DOHH2 (cell line): ENCODE measurements at regions not wholly inside any gene's neighbourhood (a gene's known extent, or its start where the extent isn't known, plus 50 kb on each side); places are given as distances from the start of the nearest gene placed in this dataset.

Experiments
- H3F3A ChIP-seq: fragments of 200-600 bp; sonication (generic), shearing (Covaris generic); 2 replicates; pipeline ENCODE4 v1.6.0; 2016; ENCODE audit warnings: antibody characterized with exemption, mild to moderate bottlenecking; ENCODE audit not compliant: control insufficient read depth, insufficient read depth
- H3K27ac ChIP-seq: fragments of 200-600 bp; sonication (generic); 2 replicates; pipeline ENCODE4 v1.5.1; 2014; ENCODE audit warnings: low read depth, mild to moderate bottlenecking, low read length, moderate library complexity
- H3K27me3 ChIP-seq: fragments of 200-600 bp; sonication (generic); 2 replicates; pipeline ENCODE4 v1.6.1; 2014; ENCODE audit warnings: mild to moderate bottlenecking, low read length, mixed read lengths; ENCODE audit not compliant: control insufficient read depth
- H3K36me3 ChIP-seq: fragments of 200-600 bp; sonication (generic); 2 replicates; pipeline ENCODE4 v1.6.1; 2014; ENCODE audit warnings: mild to moderate bottlenecking, low read length, moderate library complexity, mixed read lengths; ENCODE audit not compliant: control insufficient read depth
- H3K4me1 ChIP-seq: fragments of 200-600 bp; sonication (generic); 2 replicates; pipeline ENCODE4 v1.6.1; 2014; ENCODE audit warnings: mild to moderate bottlenecking, low read length, mixed read lengths; ENCODE audit not compliant: control insufficient read depth
- H3K4me2 ChIP-seq: fragments of 200-600 bp; sonication (generic); 2 replicates; pipeline ENCODE4 v1.6.0; 2014; ENCODE audit warnings: mild to moderate bottlenecking, low read length, moderate library complexity
- H3K4me3 ChIP-seq: fragments of 200-600 bp; sonication (generic); 2 replicates; pipeline ENCODE4 v1.5.1; 2014; ENCODE audit warnings: mild to moderate bottlenecking, low read length, mixed read lengths
- H3K79me2 ChIP-seq: fragments of 200-600 bp; sonication (generic); 2 replicates; pipeline ENCODE4 v1.6.1; 2014; ENCODE audit warnings: mild to moderate bottlenecking, low read length, mixed read lengths; ENCODE audit not compliant: control insufficient read depth
- H3K9me2 ChIP-seq: fragments of 200-600 bp; sonication (generic); replicated peaks from 2 replicates; pipeline ENCODE4 v1.6.1; 2014; ENCODE audit warnings: mild to moderate bottlenecking, low read length, mixed read lengths; ENCODE audit not compliant: control insufficient read depth
- H3K9me3 ChIP-seq: fragments of 200-600 bp; sonication (generic); 2 replicates; pipeline ENCODE4 v1.6.1; 2014; ENCODE audit warnings: antibody characterized with exemption, low read length, mixed read lengths; ENCODE audit not compliant: control insufficient read depth, insufficient read depth
- H4K20me1 ChIP-seq: fragments of 200-600 bp; sonication (generic); 2 replicates; pipeline ENCODE4 v1.6.0; 2014; ENCODE audit warnings: low read depth, mild to moderate bottlenecking, antibody characterized with exemption, low read length, moderate library complexity; ENCODE audit not compliant: control insufficient read depth, insufficient read depth
- EZH2phosphoT487 ChIP-seq: fragments of 200-600 bp; sonication (generic); IDR thresholded peaks from 2 replicates; pipeline ENCODE4 v1.6.1; 2017; ENCODE audit warnings: borderline replicate concordance, mild to moderate bottlenecking, antibody characterized with exemption, low read length, moderate library complexity, mixed read lengths
- TF ChIP-seq, protein P1 (sequence below): fragments of 200-600 bp; sonication (generic); IDR thresholded peaks from one replicate; pipeline ENCODE4 v1.5.1; 2014; ENCODE audit warnings: antibody characterized with exemption, mild to moderate bottlenecking, low read depth, low read length; ENCODE audit not compliant: poor library complexity, severe bottlenecking

DNA sequence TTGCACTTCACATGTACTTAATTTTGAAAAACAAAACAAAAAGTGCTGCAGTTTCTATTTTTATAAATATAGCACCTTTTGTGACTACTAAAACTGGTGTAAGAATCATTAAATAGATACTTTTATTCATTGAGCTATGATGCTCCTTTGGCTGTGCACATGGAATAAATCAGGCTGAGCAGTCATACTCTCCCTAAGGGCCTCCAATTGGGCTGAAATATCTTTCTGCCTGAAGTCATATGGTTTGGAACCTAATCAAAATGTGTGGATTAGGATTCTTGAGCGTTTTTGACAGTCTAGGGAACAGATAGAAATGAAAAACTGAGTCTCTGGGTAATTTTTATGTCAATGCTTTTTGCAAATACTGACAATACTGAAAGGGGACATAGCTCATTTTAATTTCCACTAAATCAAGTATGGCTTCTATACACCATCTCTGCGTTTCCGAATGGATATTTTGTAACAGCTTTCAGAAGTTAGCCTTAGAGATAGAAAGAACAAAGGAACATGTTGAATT lies 392.2 kb upstream of the ROBO1 start:
- H4K20me1 ChIP-seq = no peaks in the 10 kb centered on the region
- no peak overlapping the region for H3K27ac ChIP-seq
- no peak overlapping the region for H3K4me2 ChIP-seq
- no peaks in the 10 kb centered on the region for H3K36me3 ChIP-seq
- no peaks in the 10 kb centered on the region for H3F3A ChIP-seq
- H3K9me2 ChIP-seq = no peaks in the 10 kb centered on the region
- no peak overlapping the region for H3K4me3 ChIP-seq
- TF ChIP-seq EZH2phosphoT487 = no peak
- TF ChIP-seq, protein P1, sequence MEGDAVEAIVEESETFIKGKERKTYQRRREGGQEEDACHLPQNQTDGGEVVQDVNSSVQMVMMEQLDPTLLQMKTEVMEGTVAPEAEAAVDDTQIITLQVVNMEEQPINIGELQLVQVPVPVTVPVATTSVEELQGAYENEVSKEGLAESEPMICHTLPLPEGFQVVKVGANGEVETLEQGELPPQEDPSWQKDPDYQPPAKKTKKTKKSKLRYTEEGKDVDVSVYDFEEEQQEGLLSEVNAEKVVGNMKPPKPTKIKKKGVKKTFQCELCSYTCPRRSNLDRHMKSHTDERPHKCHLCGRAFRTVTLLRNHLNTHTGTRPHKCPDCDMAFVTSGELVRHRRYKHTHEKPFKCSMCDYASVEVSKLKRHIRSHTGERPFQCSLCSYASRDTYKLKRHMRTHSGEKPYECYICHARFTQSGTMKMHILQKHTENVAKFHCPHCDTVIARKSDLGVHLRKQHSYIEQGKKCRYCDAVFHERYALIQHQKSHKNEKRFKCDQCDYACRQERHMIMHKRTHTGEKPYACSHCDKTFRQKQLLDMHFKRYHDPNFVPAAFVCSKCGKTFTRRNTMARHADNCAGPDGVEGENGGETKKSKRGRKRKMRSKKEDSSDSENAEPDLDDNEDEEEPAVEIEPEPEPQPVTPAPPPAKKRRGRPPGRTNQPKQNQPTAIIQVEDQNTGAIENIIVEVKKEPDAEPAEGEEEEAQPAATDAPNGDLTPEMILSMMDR = no peak
- H3K9me3 ChIP-seq = no peaks in the 10 kb centered on the region
- H3K27me3 ChIP-seq = no peaks in the 10 kb centered on the region
- H3K4me1 ChIP-seq = no peaks in the 10 kb centered on the region
- no peaks in the 10 kb centered on the region for H3K79me2 ChIP-seq

DNA sequence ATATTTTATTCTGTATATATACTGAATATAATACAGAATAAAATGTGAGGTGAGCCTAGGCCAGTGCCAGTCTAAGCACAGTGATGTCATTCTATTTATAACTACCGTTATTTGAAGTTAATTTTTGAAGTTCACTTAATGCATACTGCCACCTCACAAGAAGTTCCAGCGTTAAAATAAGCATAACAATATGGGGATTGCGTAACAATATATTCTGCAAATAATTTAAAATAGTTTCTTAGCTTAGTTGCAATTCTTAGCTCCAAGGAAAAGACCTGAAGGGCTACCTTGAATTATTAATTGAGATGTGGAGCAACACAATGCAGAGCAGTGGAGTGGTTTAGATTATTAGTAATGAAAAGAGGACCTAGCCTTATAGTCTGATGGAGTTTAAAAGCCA lies 390.5 kb upstream of the ROBO1 start:
- H3K4me1 ChIP-seq = no peaks in the 10 kb centered on the region
- H3K4me2 ChIP-seq = no peak overlapping the region
- no peaks in the 10 kb centered on the region for H3K27me3 ChIP-seq
- no peaks in the 10 kb centered on the region for H3K79me2 ChIP-seq
- H3K4me3 ChIP-seq = no peak overlapping the region
- H4K20me1 ChIP-seq = no peaks in the 10 kb centered on the region
- no peaks in the 10 kb centered on the region; the same call in 1 of the 2 replicates for H3K9me2 ChIP-seq
- TF ChIP-seq, protein P1 = no peak
- TF ChIP-seq EZH2phosphoT487 = no peak
- H3K9me3 ChIP-seq = no peaks in the 10 kb centered on the region; the same call in 1 of the 2 replicates
- no peak overlapping the region for H3K27ac ChIP-seq
- H3K36me3 ChIP-seq = no peaks in the 10 kb centered on the region
- no peaks in the 10 kb centered on the region for H3F3A ChIP-seq

DNA sequence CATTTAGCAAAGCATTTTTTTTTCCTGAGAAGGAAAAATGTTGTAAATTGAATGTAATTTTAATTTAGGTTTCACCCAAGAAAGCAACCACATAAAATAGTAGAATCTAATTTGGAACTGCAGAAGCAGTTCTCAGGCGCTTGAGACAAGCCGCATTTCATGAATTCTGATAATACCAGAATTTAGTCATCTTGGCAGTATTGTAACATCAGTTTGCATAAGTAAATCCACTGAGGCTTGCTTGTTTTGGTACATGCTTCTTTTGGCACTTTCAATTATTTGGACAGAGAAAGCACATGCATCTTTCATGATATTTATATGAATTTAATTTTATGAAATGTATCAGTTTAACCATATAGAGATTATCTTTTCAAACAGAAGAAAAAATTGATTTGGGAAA lies 389.7 kb upstream of the ROBO1 start:
- H3K9me2 ChIP-seq = no peaks in the 10 kb centered on the region; the same call in 1 of the 2 replicates
- H3K4me2 ChIP-seq = no peak overlapping the region
- H4K20me1 ChIP-seq = no peaks in the 10 kb centered on the region
- H3K4me3 ChIP-seq = no peak overlapping the region
- H3K36me3 ChIP-seq = no peaks in the 10 kb centered on the region
- no peaks in the 10 kb centered on the region for H3K4me1 ChIP-seq
- no peaks in the 10 kb centered on the region for H3K79me2 ChIP-seq
- no peaks in the 10 kb centered on the region for H3F3A ChIP-seq
- H3K27ac ChIP-seq = no peak overlapping the region
- H3K27me3 ChIP-seq = no peaks in the 10 kb centered on the region
- H3K9me3 ChIP-seq = no peaks in the 10 kb centered on the region; the same call in 1 of the 2 replicates
- TF ChIP-seq, protein P1 = no peak
- no peak for TF ChIP-seq EZH2phosphoT487
